KOPT-K1 (cell line): ENCODE measurements at regions not wholly inside any gene's neighbourhood (a gene's known extent, or its start where the extent isn't known, plus 50 kb on each side); places are given as distances from the start of the nearest gene placed in this dataset.

Experiments used
- H3K27ac ChIP-seq: fragments of 200-600 bp; sonication (generic); 2 replicates; pipeline ENCODE4 v1.5.1; 2016; ENCODE audit warnings: antibody characterized with exemption, mild to moderate bottlenecking, low read depth, low read length; ENCODE audit not compliant: poor library complexity, severe bottlenecking
- H3K36me3 ChIP-seq: fragments of 200-600 bp; sonication (generic); 2 replicates; pipeline ENCODE4 v1.5.1; 2017; ENCODE audit warnings: antibody characterized with exemption, mild to moderate bottlenecking, low read length, moderate library complexity; ENCODE audit not compliant: insufficient read depth
- H3K9me3 ChIP-seq: fragments of 200-600 bp; sonication (generic); 2 replicates; pipeline ENCODE4 v1.5.1; 2017; ENCODE audit warnings: antibody characterized with exemption, low read length, mild to moderate bottlenecking; ENCODE audit not compliant: insufficient read depth, poor library complexity, severe bottlenecking

DNA sequence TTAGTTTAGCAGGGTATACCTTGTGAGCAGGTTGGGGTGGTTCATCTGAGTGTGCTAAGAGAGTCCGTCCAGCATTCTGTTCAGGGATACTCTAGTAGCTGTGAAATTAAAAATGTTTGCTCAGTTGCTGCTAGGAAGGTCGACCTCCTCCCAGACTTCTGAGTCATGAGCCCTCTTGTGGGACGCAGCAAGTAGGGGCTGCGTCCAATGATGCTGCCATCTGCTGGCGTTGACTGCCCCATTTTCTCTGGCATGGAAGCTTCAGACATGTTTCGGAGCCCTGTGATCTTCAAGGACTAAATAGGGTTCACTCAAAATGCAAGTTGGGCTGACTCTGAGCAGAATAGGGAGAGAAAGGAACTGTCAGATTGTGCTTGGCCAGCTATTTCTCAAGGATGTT, 201.0 kb upstream of the ARSJ start:
- H3K36me3 ChIP-seq = no peaks in the 10 kb centered on the region
- no peak overlapping the region for H3K27ac ChIP-seq
- peaks cover 18% of the 10 kb centered on the region for H3K9me3 ChIP-seq

DNA sequence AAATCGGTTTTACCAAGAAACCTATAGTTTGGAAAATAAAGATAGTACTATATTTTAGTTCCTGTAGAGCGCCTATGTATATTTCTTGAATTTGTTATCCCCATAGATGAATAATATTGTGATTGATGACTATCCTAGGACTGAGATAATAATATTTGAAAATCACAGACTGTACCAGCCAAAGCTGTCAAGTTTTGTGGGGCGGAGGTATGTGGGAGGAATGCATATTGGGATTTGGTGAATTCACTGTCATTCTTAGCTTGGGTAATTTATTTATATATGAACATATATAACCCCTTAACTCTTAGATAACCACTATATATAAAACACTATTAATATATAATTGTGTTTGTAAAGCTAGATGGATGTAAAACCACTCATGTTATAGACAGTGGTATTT, 205.5 kb upstream of the ARSJ start:
- H3K9me3 ChIP-seq = peaks cover 18% of the 10 kb centered on the region
- H3K36me3 ChIP-seq = no peaks in the 10 kb centered on the region
- no peak overlapping the region for H3K27ac ChIP-seq

DNA sequence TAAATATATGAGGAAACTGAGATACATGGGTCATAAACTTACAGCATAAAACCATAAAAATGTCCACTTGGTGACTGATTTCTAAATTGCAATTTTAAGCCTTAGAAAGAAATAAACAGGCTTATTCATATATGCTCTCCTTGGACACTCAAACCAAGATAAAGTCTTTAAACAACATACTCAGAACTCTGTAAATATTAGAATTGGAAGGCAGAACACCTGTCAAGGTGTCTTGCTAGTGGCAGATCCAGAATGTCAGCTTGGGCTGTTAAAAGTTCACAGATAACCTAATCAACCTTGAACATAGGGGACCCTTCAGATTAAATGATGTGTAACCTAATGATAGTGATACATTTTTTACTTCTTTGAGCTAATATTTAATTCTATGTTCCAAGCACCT, 208.1 kb upstream of the ARSJ start:
- Histone ChIP-seq H3K9me3 (peaks cover 10% of the 10 kb centered on the region), H3K36me3 (no peaks in the 10 kb centered on the region), H3K27ac (no peak overlapping the region)

GRCh38 chr4:114191496-114191895, 212.0 kb upstream of the ARSJ start:
- no peaks in the 10 kb centered on the region for H3K36me3 ChIP-seq
- no peaks in the 10 kb centered on the region for H3K9me3 ChIP-seq
- H3K27ac ChIP-seq = no peak overlapping the region

DNA sequence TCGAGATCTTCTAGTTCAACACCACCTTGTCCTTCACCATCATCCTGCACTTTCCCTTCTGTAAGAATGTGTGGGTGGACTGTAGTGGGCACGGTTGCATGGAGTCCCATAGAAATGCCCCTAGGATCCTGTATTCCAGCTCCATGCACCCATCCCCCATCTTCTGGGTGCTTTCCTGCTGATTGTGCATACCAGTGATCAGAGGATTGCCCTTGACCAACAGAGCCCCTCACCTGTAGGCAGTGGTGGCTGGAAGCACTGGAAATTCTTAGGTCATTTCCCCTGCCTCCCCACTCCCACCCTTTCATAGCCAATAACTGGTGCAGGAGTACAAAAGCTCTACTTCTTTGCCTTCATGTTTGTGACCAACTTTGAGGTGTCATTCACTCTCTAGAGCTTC, 213.4 kb upstream of the ARSJ start:
- no peak overlapping the region for H3K27ac ChIP-seq
- no peaks in the 10 kb centered on the region for H3K9me3 ChIP-seq
- no peaks in the 10 kb centered on the region for H3K36me3 ChIP-seq

GRCh38 chr4:114193624-114194399, 214.4 kb upstream of the ARSJ start:
- H3K27ac ChIP-seq = no peak overlapping the region
- no peaks in the 10 kb centered on the region for H3K36me3 ChIP-seq

DNA sequence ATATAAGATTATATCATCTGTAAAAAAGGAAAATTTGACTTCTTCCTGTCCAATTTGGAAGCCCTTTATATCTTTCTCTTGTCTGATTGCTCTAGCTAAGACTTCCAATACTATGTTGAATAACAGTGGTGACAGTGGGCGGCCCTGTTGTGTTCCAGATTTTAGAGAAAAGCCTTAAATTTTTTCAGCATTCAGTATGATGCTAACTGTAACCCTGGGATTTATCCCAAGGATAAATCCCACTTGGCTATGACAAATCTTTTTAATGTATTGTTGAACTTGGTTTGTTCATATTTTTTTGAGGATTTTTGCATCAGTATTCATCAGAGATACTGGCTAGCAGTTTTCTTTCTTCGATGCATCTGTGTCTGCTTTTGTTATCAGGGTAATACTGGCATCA, 217.2 kb upstream of the ARSJ start:
- no peak overlapping the region for H3K27ac ChIP-seq
- H3K9me3 ChIP-seq = no peaks in the 10 kb centered on the region
- no peaks in the 10 kb centered on the region for H3K36me3 ChIP-seq

More at GRCh38 chr4:114193624-114194399, 214.4 kb upstream of the ARSJ start:
- no peaks in the 10 kb centered on the region for H3K9me3 ChIP-seq

GRCh38 chr4:114200026-114200425, 220.6 kb upstream of the ARSJ start:
- Histone ChIP-seq H3K9me3 (no peaks in the 10 kb centered on the region), H3K27ac (no peak overlapping the region), H3K36me3 (no peaks in the 10 kb centered on the region)

- Histone ChIP-seq H3K9me3 (no peaks in the 10 kb centered on the region), H3K36me3 (no peaks in the 10 kb centered on the region)
Observed at GRCh38 chr4:114205261-114205660, 225.8 kb upstream of the ARSJ start.

GRCh38 chr4:114208574-114209151, 229.2 kb upstream of the ARSJ start:
- H3K9me3 ChIP-seq = no peaks in the 10 kb centered on the region
- no peaks in the 10 kb centered on the region for H3K36me3 ChIP-seq
- no peak overlapping the region for H3K27ac ChIP-seq

More at GRCh38 chr4:114205261-114205660, 225.8 kb upstream of the ARSJ start:
- H3K27ac ChIP-seq = no peak overlapping the region

- no peaks in the 10 kb centered on the region for H3K9me3 ChIP-seq
- H3K27ac ChIP-seq = no peak overlapping the region
- H3K36me3 ChIP-seq = no peaks in the 10 kb centered on the region
Observed at GRCh38 chr4:114209584-114209983, 230.1 kb upstream of the ARSJ start.

DNA sequence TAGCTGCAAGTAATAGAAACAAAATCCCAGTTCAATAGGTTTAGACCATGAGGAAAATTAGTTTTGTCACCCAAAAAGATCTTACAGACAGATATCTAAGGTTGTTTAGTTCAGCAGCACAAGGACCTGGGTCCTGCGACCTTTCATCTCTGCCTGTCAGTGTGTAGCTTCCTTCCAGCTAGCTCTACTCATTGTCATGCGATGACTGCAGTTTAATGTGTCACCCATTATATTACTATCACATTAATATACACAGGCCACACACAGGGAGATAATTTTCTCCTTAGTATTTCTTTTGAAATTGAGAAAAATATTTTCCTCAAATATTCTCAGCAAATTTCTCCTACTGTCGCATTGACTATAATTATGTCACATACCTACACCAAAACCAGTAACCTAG, 232.1 kb upstream of the ARSJ start:
- no peaks in the 10 kb centered on the region for H3K9me3 ChIP-seq
- H3K27ac ChIP-seq = no peak overlapping the region
- H3K36me3 ChIP-seq = no peaks in the 10 kb centered on the region

- Histone ChIP-seq H3K36me3 (no peaks in the 10 kb centered on the region), H3K9me3 (no peaks in the 10 kb centered on the region), H3K27ac (no peak overlapping the region)
Observed at GRCh38 chr4:114217150-114217817, 237.8 kb upstream of the ARSJ start.

- no peak overlapping the region for H3K27ac ChIP-seq
- no peaks in the 10 kb centered on the region for H3K36me3 ChIP-seq
- H3K9me3 ChIP-seq = no peaks in the 10 kb centered on the region
Observed at GRCh38 chr4:114223580-114223979, 244.1 kb upstream of the ARSJ start.

DNA sequence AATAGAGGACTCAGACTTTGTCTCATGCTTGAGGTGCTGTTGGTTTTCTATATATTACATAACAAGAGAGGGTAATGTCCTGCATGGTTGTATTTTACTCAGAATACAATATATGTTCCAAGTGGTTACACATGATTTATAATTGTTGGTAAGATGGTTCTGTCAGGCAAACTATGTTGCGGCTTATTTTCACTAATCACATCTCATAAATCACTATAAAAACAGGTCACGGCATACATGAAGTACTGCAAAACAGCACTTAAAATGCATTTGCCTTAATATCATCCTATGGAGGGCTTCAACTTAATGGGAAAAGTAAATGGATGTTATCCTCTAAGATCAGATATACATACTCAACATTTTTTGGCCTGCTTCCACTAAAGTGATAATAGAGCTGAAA, 246.0 kb upstream of the ARSJ start:
- Histone ChIP-seq H3K27ac (no peak overlapping the region), H3K9me3 (no peaks in the 10 kb centered on the region), H3K36me3 (no peaks in the 10 kb centered on the region)
